ENCODE measurements at regions not wholly inside any gene's neighbourhood (a gene's known extent, or its start where the extent isn't known, plus 50 kb on each side); places are given as distances from the start of the nearest gene placed in this dataset.

DNA sequence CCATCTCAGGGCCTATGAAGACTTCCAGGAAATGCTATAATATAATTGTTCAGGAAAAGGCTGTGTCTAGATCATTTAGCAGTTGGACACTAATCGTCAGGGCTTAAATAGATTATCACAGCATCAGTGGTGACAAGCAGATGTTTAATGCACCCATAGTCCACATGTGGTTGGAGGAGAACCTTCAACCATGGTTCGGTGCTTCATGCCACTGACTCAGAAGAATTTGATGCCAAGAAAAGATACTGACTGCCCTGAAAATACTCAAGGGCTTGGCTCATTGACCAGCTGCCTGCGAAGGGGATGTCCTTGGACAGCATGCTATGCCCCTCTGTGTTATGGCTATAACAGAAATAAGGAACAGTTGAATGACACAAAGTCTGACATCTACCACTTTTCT, 175.7 kb downstream of the HHIPL2 start:
- H3K36me3 Mint-ChIP-seq (ENCODE audit: low read depth), result no peaks in the 10 kb centered on the region
- ChIA-PET CTCF (no interaction called here), POLR2A (no interaction called here)
- H3K27ac Mint-ChIP-seq, result no peak overlapping the region
- H3K4me3 Mint-ChIP-seq, result no peak overlapping the region
- TF ChIP-seq CTCF (IDR thresholded peaks at IDR 0.05), result no peak
- no peaks in the 10 kb centered on the region for H3K4me1 Mint-ChIP-seq
- H3K9me3 Mint-ChIP-seq, result no peaks in the 10 kb centered on the region
- peaks cover 2% of the 10 kb centered on the region for H3K27me3 Mint-ChIP-seq
- no peak for ATAC-seq (ENCODE audit: low read depth)
- no peak for DNase-seq
- intact Hi-C loops (cut with micrococcal nuclease), result no loop called here

GRCh38 chr1:222370913-222371675, 176.8 kb downstream of the HHIPL2 start:
- Mint-ChIP-seq H3K4me3 (no peak overlapping the region), H3K9me3 (no peaks in the 10 kb centered on the region), H3K27me3 (peaks cover 2% of the 10 kb centered on the region), H3K36me3 (ENCODE audit: low read depth) (no peaks in the 10 kb centered on the region), H3K4me1 (no peaks in the 10 kb centered on the region), H3K27ac (no peak overlapping the region)
- POLR2A ChIA-PET, result no interaction called here
- ATAC-seq (ENCODE audit: low read depth), result no peak
- intact Hi-C loops (cut with micrococcal nuclease), result no loop called here
- no peak for DNase-seq
- TF ChIP-seq CTCF (IDR thresholded peaks at IDR 0.05), result no peak
- CTCF ChIA-PET, result no interaction called here

DNA sequence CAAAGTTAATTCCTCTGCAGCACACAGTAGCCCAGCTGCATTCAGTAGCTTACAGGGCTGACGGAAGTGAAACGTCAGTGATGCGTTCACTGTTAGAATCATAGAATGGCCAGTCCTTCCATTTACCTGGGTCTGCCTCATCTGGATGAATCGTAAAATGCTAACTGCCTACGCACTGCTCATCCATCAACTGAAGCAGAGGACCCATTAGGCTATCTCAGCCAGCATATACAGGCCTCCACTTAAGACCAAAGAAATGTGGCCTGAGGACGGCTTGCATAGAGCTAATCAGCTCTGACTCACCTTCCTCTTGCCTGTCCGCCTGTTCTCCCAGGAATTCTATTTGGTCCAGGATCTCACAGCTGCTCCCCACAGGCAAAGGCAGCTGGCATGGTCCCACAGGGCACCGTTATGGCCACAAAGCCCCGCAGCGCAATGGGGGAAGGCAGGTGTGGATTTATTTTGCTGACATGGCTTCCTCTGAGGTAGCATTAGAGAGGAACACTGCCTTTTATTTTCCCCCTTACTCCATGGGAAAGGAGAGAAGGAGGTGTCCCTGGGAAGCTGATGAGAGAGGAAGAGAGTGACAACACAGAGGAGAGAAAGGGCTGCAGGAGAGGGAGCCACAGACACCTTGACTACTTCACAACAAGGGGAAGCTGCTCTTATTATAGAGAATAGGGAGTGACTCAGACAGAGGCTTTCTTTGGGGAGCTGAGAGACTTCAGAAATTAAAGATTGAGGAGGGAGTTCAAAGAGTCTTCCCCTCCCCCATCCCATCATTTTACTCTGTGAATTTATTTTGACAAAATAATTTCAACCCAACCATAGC, 177.6 kb downstream of the HHIPL2 start:
- TF ChIP-seq CTCF (IDR thresholded peaks at IDR 0.05), result no peak

DNA sequence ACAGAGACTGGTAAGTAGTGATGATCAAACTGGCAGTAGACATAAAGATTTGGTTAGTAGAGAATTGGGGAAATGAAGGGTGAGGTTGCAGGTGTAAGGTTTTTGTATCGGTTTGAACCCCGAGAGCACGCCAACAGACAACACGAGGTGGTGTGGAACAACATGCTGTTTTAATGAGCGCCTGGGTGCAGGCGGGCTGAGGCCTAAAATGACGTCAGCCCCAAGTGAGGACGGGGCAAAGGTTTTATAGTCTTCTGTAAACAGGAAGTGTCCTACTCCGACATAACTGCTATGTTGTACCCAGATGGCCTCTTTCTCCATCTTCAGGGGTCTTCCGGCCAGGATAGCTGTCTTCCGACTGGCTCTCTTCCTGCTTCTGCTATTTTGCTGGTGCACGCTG, 178.8 kb downstream of the HHIPL2 start:
- intact Hi-C loops (cut with micrococcal nuclease), result no loop called here
- CTCF ChIA-PET, result no interaction called here
- Mint-ChIP-seq H3K9me3 (no peaks in the 10 kb centered on the region), H3K4me1 (no peaks in the 10 kb centered on the region), H3K27ac (no peak overlapping the region), H3K4me3 (no peak overlapping the region), H3K27me3 (peaks cover 2% of the 10 kb centered on the region), H3K36me3 (ENCODE audit: low read depth) (no peaks in the 10 kb centered on the region)
- no peak for TF ChIP-seq CTCF (IDR thresholded peaks at IDR 0.05)
- ATAC-seq (ENCODE audit: low read depth) (no peak), DNase-seq (no peak)
- POLR2A ChIA-PET, result no interaction called here

More for the DNA sequence above, 177.6 kb downstream of the HHIPL2 start:
- CTCF ChIA-PET, result no interaction called here
- no peak overlapping the region for H3K27ac Mint-ChIP-seq
- no peaks in the 10 kb centered on the region for H3K9me3 Mint-ChIP-seq
- ATAC-seq (ENCODE audit: low read depth) (no peak), DNase-seq (no peak)
- no peak overlapping the region for H3K4me3 Mint-ChIP-seq
- peaks cover 2% of the 10 kb centered on the region for H3K27me3 Mint-ChIP-seq
- intact Hi-C loops (cut with micrococcal nuclease), result no loop called here
- POLR2A ChIA-PET, result no interaction called here
- no peaks in the 10 kb centered on the region for H3K4me1 Mint-ChIP-seq
- H3K36me3 Mint-ChIP-seq (ENCODE audit: low read depth), result no peaks in the 10 kb centered on the region

DNA sequence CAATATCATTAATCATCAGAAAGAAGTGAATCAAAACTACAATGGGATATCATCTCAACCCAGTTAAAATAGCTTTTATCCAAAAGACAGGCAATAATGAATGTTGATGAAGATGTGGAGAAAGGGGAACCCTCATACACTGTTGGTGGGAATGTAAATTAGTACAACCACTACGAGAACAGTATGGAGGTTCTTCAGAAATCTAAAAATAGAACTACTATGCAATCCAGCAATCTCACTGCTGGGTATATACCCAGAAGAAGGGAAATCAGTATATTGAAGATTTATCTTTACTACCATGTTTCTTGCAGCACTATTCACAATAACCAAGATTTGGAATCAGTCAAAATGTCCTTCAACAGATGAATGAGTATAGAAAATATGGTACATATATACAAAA, 189.8 kb downstream of the HHIPL2 start:
- Mint-ChIP-seq H3K4me1 (peaks cover 2% of the 10 kb centered on the region), H3K9me3 (peaks cover 12% of the 10 kb centered on the region), H3K4me3 (no peak overlapping the region), H3K27ac (no peak overlapping the region), H3K27me3 (peaks cover 5% of the 10 kb centered on the region), H3K36me3 (ENCODE audit: low read depth) (no peaks in the 10 kb centered on the region)
- ChIA-PET CTCF (no interaction called here), POLR2A (no interaction called here)
- DNase-seq (no peak), ATAC-seq (ENCODE audit: low read depth) (no peak)
- intact Hi-C loops (cut with micrococcal nuclease), result no loop called here
- TF ChIP-seq CTCF (IDR thresholded peaks at IDR 0.05), result no peak
